ENCODE measurements at regions not wholly inside any gene's neighbourhood (a gene's known extent, or its start where the extent isn't known, plus 50 kb on each side); places are given as distances from the start of the nearest gene placed in this dataset.

- Histone ChIP-seq H3K9me3 (ENCODE audit: insufficient read depth, low read length, severe bottlenecking) (no peaks in the 10 kb centered on the region), H4K20me1 (ENCODE audit: insufficient read depth, low read length) (no peaks in the 10 kb centered on the region), H2AFZ (ENCODE audit: low read depth, low read length) (no peak overlapping the region), H3K4me1 (ENCODE audit: insufficient read depth, low read length) (no peaks in the 10 kb centered on the region), H3K9ac (ENCODE audit: low read depth, low read length) (no peak overlapping the region), H3K79me2 (ENCODE audit: insufficient read depth, low read length) (no peaks in the 10 kb centered on the region), H3K4me3 (ENCODE audit: low read depth in 1 of 2, low read length in 2 of 2) (no peak overlapping the region), H3K27ac (ENCODE audit: low read length) (no peak overlapping the region), H3K27me3 (ENCODE audit: insufficient read depth, low read length, poor library complexity) (peaks cover 15% of the 10 kb centered on the region), H3K4me2 (ENCODE audit: insufficient read depth, low read length) (no peak overlapping the region), H3K36me3 (ENCODE audit: insufficient read depth, low read length) (no peaks in the 10 kb centered on the region)
- TF ChIP-seq EZH2 (IDR thresholded peaks at IDR 0.05; ENCODE audit: borderline replicate concordance, low read depth, low read length, severe bottlenecking) = no peak
- TF ChIP-seq, protein P1, sequence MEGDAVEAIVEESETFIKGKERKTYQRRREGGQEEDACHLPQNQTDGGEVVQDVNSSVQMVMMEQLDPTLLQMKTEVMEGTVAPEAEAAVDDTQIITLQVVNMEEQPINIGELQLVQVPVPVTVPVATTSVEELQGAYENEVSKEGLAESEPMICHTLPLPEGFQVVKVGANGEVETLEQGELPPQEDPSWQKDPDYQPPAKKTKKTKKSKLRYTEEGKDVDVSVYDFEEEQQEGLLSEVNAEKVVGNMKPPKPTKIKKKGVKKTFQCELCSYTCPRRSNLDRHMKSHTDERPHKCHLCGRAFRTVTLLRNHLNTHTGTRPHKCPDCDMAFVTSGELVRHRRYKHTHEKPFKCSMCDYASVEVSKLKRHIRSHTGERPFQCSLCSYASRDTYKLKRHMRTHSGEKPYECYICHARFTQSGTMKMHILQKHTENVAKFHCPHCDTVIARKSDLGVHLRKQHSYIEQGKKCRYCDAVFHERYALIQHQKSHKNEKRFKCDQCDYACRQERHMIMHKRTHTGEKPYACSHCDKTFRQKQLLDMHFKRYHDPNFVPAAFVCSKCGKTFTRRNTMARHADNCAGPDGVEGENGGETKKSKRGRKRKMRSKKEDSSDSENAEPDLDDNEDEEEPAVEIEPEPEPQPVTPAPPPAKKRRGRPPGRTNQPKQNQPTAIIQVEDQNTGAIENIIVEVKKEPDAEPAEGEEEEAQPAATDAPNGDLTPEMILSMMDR (IDR thresholded peaks at IDR 0.05; ENCODE audit: borderline replicate concordance, extremely low read depth, low read length, poor library complexity, severe bottlenecking) = no peak
- DNase-seq (no peak), ATAC-seq (ENCODE audit: insufficient read depth, low read depth) (no peak)
These were observed 53.2 kb upstream of the ADPGK start for GRCh38 chr15:72836676-72837330.

DNA sequence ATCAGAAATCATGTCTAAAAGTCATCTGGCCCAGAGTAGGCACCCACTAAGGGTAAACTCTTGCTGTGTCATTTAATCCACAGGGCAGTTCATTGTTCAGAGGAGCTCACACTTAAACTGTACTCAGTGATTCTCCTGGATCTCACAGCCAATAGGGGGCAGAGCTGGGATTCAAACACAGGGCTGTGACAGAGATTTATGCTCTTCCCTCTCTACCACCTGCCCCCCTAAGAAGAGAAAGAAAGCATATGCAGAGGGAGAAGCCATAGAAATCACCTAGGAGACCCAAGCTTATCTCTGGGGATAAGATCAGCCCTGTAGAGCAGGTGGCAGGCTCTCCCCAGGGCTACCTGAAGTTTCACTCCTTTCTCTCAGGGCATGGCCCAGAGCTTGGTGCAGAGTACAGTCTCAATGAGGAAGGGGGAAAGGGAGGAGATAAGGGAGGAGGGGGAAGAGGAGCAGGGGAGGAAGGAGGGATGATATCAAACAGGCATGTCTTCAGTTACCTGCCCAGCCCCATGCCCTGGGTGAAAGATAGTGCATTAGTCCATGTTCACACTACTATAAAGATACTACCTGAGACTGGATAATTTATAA lies 51.8 kb upstream of the ADPGK start:
- Histone ChIP-seq H2AFZ (ENCODE audit: low read depth, low read length) (no peak overlapping the region), H3K79me2 (ENCODE audit: insufficient read depth, low read length) (no peaks in the 10 kb centered on the region), H3K9ac (ENCODE audit: low read depth, low read length) (no peak overlapping the region)

GRCh38 chr15:72833561-72833960 lies 50.0 kb upstream of the ADPGK start:
- DNase-seq = no peak
- no peaks in the 10 kb centered on the region for H3K4me1 ChIP-seq (ENCODE audit: insufficient read depth, low read length)

More for the DNA sequence above, 51.8 kb upstream of the ADPGK start:
- ATAC-seq (ENCODE audit: insufficient read depth, low read depth) (no peak), DNase-seq (no peak)
- TF ChIP-seq, protein P1 (IDR thresholded peaks at IDR 0.05; ENCODE audit: borderline replicate concordance, extremely low read depth, low read length, poor library complexity, severe bottlenecking) = peak; percentile 35
- no peak for TF ChIP-seq EZH2 (IDR thresholded peaks at IDR 0.05; ENCODE audit: borderline replicate concordance, low read depth, low read length, severe bottlenecking)
- Histone ChIP-seq H3K4me2 (ENCODE audit: insufficient read depth, low read length) (no peak overlapping the region), H3K27me3 (ENCODE audit: insufficient read depth, low read length, poor library complexity) (peaks cover 15% of the 10 kb centered on the region), H4K20me1 (ENCODE audit: insufficient read depth, low read length) (no peaks in the 10 kb centered on the region), H3K4me3 (ENCODE audit: low read depth in 1 of 2, low read length in 2 of 2) (no peak overlapping the region), H3K36me3 (ENCODE audit: insufficient read depth, low read length) (no peaks in the 10 kb centered on the region), H3K4me1 (ENCODE audit: insufficient read depth, low read length) (no peaks in the 10 kb centered on the region), H3K27ac (ENCODE audit: low read length) (no peak overlapping the region), H3K9me3 (ENCODE audit: insufficient read depth, low read length, severe bottlenecking) (no peaks in the 10 kb centered on the region)

More at GRCh38 chr15:72833561-72833960, 50.0 kb upstream of the ADPGK start:
- no peak overlapping the region for H3K4me2 ChIP-seq (ENCODE audit: insufficient read depth, low read length)
- no peak overlapping the region for H3K27ac ChIP-seq (ENCODE audit: low read length)
- H3K9me3 ChIP-seq (ENCODE audit: insufficient read depth, low read length, severe bottlenecking) = no peaks in the 10 kb centered on the region
- H3K4me3 ChIP-seq (ENCODE audit: low read depth in 1 of 2, low read length in 2 of 2) = no peak overlapping the region
- ATAC-seq (ENCODE audit: insufficient read depth, low read depth) = no peak
- H4K20me1 ChIP-seq (ENCODE audit: insufficient read depth, low read length) = no peaks in the 10 kb centered on the region
- H3K79me2 ChIP-seq (ENCODE audit: insufficient read depth, low read length) = no peaks in the 10 kb centered on the region
- TF ChIP-seq EZH2 (IDR thresholded peaks at IDR 0.05; ENCODE audit: borderline replicate concordance, low read depth, low read length, severe bottlenecking) = no peak
- TF ChIP-seq, protein P1 (IDR thresholded peaks at IDR 0.05; ENCODE audit: borderline replicate concordance, extremely low read depth, low read length, poor library complexity, severe bottlenecking) = no peak
- no peaks in the 10 kb centered on the region for H3K36me3 ChIP-seq (ENCODE audit: insufficient read depth, low read length)
- H2AFZ ChIP-seq (ENCODE audit: low read depth, low read length) = no peak overlapping the region
- H3K27me3 ChIP-seq (ENCODE audit: insufficient read depth, low read length, poor library complexity) = peaks cover 15% of the 10 kb centered on the region
- H3K9ac ChIP-seq (ENCODE audit: low read depth, low read length) = no peak overlapping the region
